Stimulated activated memory B cell treated with anti-CD40 and anti-IgM and Interleukin-4, amounts not matched to agents 10 μg/mL and 1 μg/mL and 100 μg/mL, for 72 hours (primary cell): ENCODE measurements at regions not wholly inside any gene's neighbourhood (a gene's known extent, or its start where the extent isn't known, plus 50 kb on each side); places are given as distances from the start of the nearest gene placed in this dataset.
"Not testable (repeated sequence)": the region's sequence is repeated elsewhere in the genome, so short reads cannot be mapped to it uniquely, and the experiment has no call there.

Experiments used
- ATAC-seq: fragments of 150-1000 bp; cut with Tn5 transposase; 2 replicates; pipeline ENCODE4 v1.10.0; 2021
- H3K27ac Mint-ChIP-seq: one replicate; pipeline ENCODE4 v1.8.0; 2022; ENCODE audit warnings: mild to moderate bottlenecking, mixed read lengths
- H3K27me3 Mint-ChIP-seq: one replicate; pipeline ENCODE4 v1.8.0; 2022; ENCODE audit warnings: mixed read lengths
- H3K36me3 Mint-ChIP-seq: one replicate; pipeline ENCODE4 v1.8.0; 2022; ENCODE audit warnings: mixed read lengths
- H3K4me1 Mint-ChIP-seq: one replicate; pipeline ENCODE4 v1.8.0; 2022; ENCODE audit warnings: mixed read lengths
- H3K4me3 Mint-ChIP-seq: one replicate; pipeline ENCODE4 v1.8.0; 2022; ENCODE audit warnings: mild to moderate bottlenecking, moderate library complexity, mixed read lengths
- H3K9me3 Mint-ChIP-seq: one replicate; pipeline ENCODE4 v1.8.0; 2022; ENCODE audit warnings: mixed read lengths

GRCh38 chr12:59517522-59517921, 78.3 kb upstream of the SLC16A7 start:
- H3K27ac Mint-ChIP-seq: no peak overlapping the region

GRCh38 chr12:59500915-59501314, 94.9 kb upstream of the SLC16A7 start:
- peaks cover 6% of the 10 kb centered on the region for H3K9me3 Mint-ChIP-seq
- ATAC-seq: no peak
- peaks cover 10% of the 10 kb centered on the region for H3K4me1 Mint-ChIP-seq
- peaks cover 21% of the 10 kb centered on the region for H3K27me3 Mint-ChIP-seq
- no peak overlapping the region for H3K4me3 Mint-ChIP-seq
- no peak overlapping the region for H3K27ac Mint-ChIP-seq
- no peaks in the 10 kb centered on the region for H3K36me3 Mint-ChIP-seq

More at GRCh38 chr12:59517522-59517921, 78.3 kb upstream of the SLC16A7 start:
- Mint-ChIP-seq H3K36me3 (no peaks in the 10 kb centered on the region), H3K4me3 (no peak overlapping the region), H3K4me1 (no peaks in the 10 kb centered on the region), H3K9me3 (no peaks in the 10 kb centered on the region), H3K27me3 (no peaks in the 10 kb centered on the region)
- no peak for ATAC-seq

GRCh38 chr12:59500335-59500734, 95.5 kb upstream of the SLC16A7 start:
- ATAC-seq: no peak
- Mint-ChIP-seq H3K4me3 (no peak overlapping the region), H3K27me3 (peaks cover 21% of the 10 kb centered on the region), H3K9me3 (peaks cover 6% of the 10 kb centered on the region), H3K4me1 (peaks cover 10% of the 10 kb centered on the region), H3K27ac (no peak overlapping the region), H3K36me3 (no peaks in the 10 kb centered on the region)

GRCh38 chr12:59499774-59500173, 96.1 kb upstream of the SLC16A7 start:
- H3K36me3 Mint-ChIP-seq: no peaks in the 10 kb centered on the region
- ATAC-seq: peak; percentile 45
- peaks cover 18% of the 10 kb centered on the region for H3K27me3 Mint-ChIP-seq
- H3K9me3 Mint-ChIP-seq: peaks cover 6% of the 10 kb centered on the region
- H3K4me1 Mint-ChIP-seq: peaks cover 15% of the 10 kb centered on the region
- H3K4me3 Mint-ChIP-seq: no peak overlapping the region
- H3K27ac Mint-ChIP-seq: no peak overlapping the region

- Mint-ChIP-seq H3K4me3 (no peak overlapping the region), H3K27me3 (no peaks in the 10 kb centered on the region), H3K27ac (no peak overlapping the region), H3K36me3 (no peaks in the 10 kb centered on the region), H3K4me1 (peaks cover 13% of the 10 kb centered on the region), H3K9me3 (no peaks in the 10 kb centered on the region)
- no peak for ATAC-seq
These were observed 101.2 kb upstream of the SLC16A7 start for GRCh38 chr12:59494617-59495016.

GRCh38 chr12:59491877-59492276, 104.0 kb upstream of the SLC16A7 start:
- Mint-ChIP-seq H3K4me1 (peaks cover 11% of the 10 kb centered on the region), H3K27me3 (no peaks in the 10 kb centered on the region), H3K9me3 (no peaks in the 10 kb centered on the region), H3K4me3 (no peak overlapping the region), H3K36me3 (no peaks in the 10 kb centered on the region), H3K27ac (no peak overlapping the region)
- ATAC-seq: no peak

- peaks cover 6% of the 10 kb centered on the region for H3K9me3 Mint-ChIP-seq
- H3K4me3 Mint-ChIP-seq: no peak overlapping the region
- no peak overlapping the region for H3K27ac Mint-ChIP-seq
- H3K27me3 Mint-ChIP-seq: no peaks in the 10 kb centered on the region
- H3K36me3 Mint-ChIP-seq: no peaks in the 10 kb centered on the region
- ATAC-seq: no peak
- peaks cover 19% of the 10 kb centered on the region for H3K4me1 Mint-ChIP-seq
These were observed 109.0 kb upstream of the SLC16A7 start for GRCh38 chr12:59486827-59487226.

GRCh38 chr12:59484575-59484974, 111.3 kb upstream of the SLC16A7 start:
- Mint-ChIP-seq H3K9me3 (peaks cover 6% of the 10 kb centered on the region), H3K27ac (no peak overlapping the region), H3K27me3 (no peaks in the 10 kb centered on the region), H3K4me1 (peaks cover 19% of the 10 kb centered on the region), H3K36me3 (no peaks in the 10 kb centered on the region), H3K4me3 (no peak overlapping the region)
- no peak for ATAC-seq

GRCh38 chr12:59474236-59474635, 121.6 kb upstream of the SLC16A7 start:
- H3K27ac Mint-ChIP-seq, H3K27me3 Mint-ChIP-seq, ATAC-seq, H3K36me3 Mint-ChIP-seq, H3K9me3 Mint-ChIP-seq, H3K4me3 Mint-ChIP-seq: not testable (repeated sequence)
- peaks cover 23% of the 10 kb centered on the region for H3K4me1 Mint-ChIP-seq

GRCh38 chr12:59472273-59472672, 123.6 kb upstream of the SLC16A7 start:
- Mint-ChIP-seq H3K9me3 (no peaks in the 10 kb centered on the region), H3K27ac (no peak overlapping the region), H3K36me3 (no peaks in the 10 kb centered on the region), H3K27me3 (no peaks in the 10 kb centered on the region), H3K4me3 (no peak overlapping the region), H3K4me1 (peaks cover 23% of the 10 kb centered on the region)
- peak; percentile 83 for ATAC-seq

- no peak overlapping the region for H3K27ac Mint-ChIP-seq
These were observed 135.7 kb upstream of the SLC16A7 start for GRCh38 chr12:59459966-59460660.

GRCh38 chr12:59453475-59453874, 142.4 kb upstream of the SLC16A7 start:
- Mint-ChIP-seq H3K27ac (no peak overlapping the region), H3K4me1 (no peaks in the 10 kb centered on the region), H3K36me3 (no peaks in the 10 kb centered on the region), H3K27me3 (no peaks in the 10 kb centered on the region), H3K9me3 (no peaks in the 10 kb centered on the region), H3K4me3 (no peak overlapping the region)
- ATAC-seq: no peak

More at GRCh38 chr12:59459966-59460660, 135.7 kb upstream of the SLC16A7 start:
- H3K27me3 Mint-ChIP-seq: peaks cover 5% of the 10 kb centered on the region
- H3K36me3 Mint-ChIP-seq: no peaks in the 10 kb centered on the region
- no peaks in the 10 kb centered on the region for H3K4me1 Mint-ChIP-seq
- H3K4me3 Mint-ChIP-seq: no peak overlapping the region
- H3K9me3 Mint-ChIP-seq: no peaks in the 10 kb centered on the region
- no peak for ATAC-seq

GRCh38 chr12:59452746-59453145, 143.1 kb upstream of the SLC16A7 start:
- no peak overlapping the region for H3K27ac Mint-ChIP-seq
- H3K27me3 Mint-ChIP-seq: no peaks in the 10 kb centered on the region
- H3K4me3 Mint-ChIP-seq: no peak overlapping the region
- no peaks in the 10 kb centered on the region for H3K9me3 Mint-ChIP-seq
- H3K4me1 Mint-ChIP-seq: no peaks in the 10 kb centered on the region
- ATAC-seq: no peak
- no peaks in the 10 kb centered on the region for H3K36me3 Mint-ChIP-seq

- H3K4me1 Mint-ChIP-seq: no peaks in the 10 kb centered on the region
- H3K4me3 Mint-ChIP-seq: no peak overlapping the region
- ATAC-seq: no peak
- no peak overlapping the region for H3K27ac Mint-ChIP-seq
- H3K27me3 Mint-ChIP-seq: no peaks in the 10 kb centered on the region
- H3K9me3 Mint-ChIP-seq: no peaks in the 10 kb centered on the region
- no peaks in the 10 kb centered on the region for H3K36me3 Mint-ChIP-seq
These were observed 143.6 kb upstream of the SLC16A7 start for GRCh38 chr12:59452259-59452658.

- Mint-ChIP-seq H3K4me1 (no peaks in the 10 kb centered on the region), H3K9me3 (peaks cover 11% of the 10 kb centered on the region), H3K27me3 (peaks cover 9% of the 10 kb centered on the region), H3K4me3 (no peak overlapping the region), H3K27ac (no peak overlapping the region), H3K36me3 (no peaks in the 10 kb centered on the region)
- no peak for ATAC-seq
These were observed 149.7 kb upstream of the SLC16A7 start for GRCh38 chr12:59446116-59446515.

- no peak overlapping the region for H3K27ac Mint-ChIP-seq
- ATAC-seq: no peak
These were observed 150.9 kb upstream of the SLC16A7 start for GRCh38 chr12:59444932-59445331.

More at GRCh38 chr12:59444932-59445331, 150.9 kb upstream of the SLC16A7 start:
- Mint-ChIP-seq H3K9me3 (peaks cover 18% of the 10 kb centered on the region), H3K27me3 (peaks cover 9% of the 10 kb centered on the region), H3K4me3 (no peak overlapping the region), H3K4me1 (no peaks in the 10 kb centered on the region), H3K36me3 (no peaks in the 10 kb centered on the region)
